Fibroblast of lung (primary cell): ENCODE measurements at regions not wholly inside any gene's neighbourhood (a gene's known extent, or its start where the extent isn't known, plus 50 kb on each side); places are given as distances from the start of the nearest gene placed in this dataset.
A peak's percentile ranks its signal among the peaks of the same experiment; 100 is the strongest.

Source experiments
- DNase-seq, 2 donors: peaks; one replicate each; pipeline versions ENCODE4 v3.0.0 to v3.0.0-alpha.2; 2010; ENCODE audit warnings: low read depth in 2 of 2
- H2AFZ ChIP-seq: 2 replicates; pipeline ENCODE4 v1.5.1; 2012; ENCODE audit warnings: low read length, control low read depth, inconsistent platforms
- H3K27ac ChIP-seq: 2 replicates; pipeline ENCODE4 v1.5.1; 2011; ENCODE audit warnings: low read length, control low read depth; ENCODE audit not compliant: insufficient read depth
- H3K27me3 ChIP-seq: 2 replicates; pipeline ENCODE4 v1.5.1; 2011; ENCODE audit warnings: mild to moderate bottlenecking, low read length; ENCODE audit not compliant: control insufficient read depth, insufficient read depth
- H3K36me3 ChIP-seq: 2 replicates; pipeline ENCODE4 v1.5.1; 2011; ENCODE audit warnings: low read length; ENCODE audit not compliant: control insufficient read depth, insufficient read depth
- H3K4me1 ChIP-seq: 2 replicates; pipeline ENCODE4 v1.5.1; 2011; ENCODE audit warnings: low read length; ENCODE audit not compliant: control insufficient read depth, insufficient read depth; ENCODE audit errors: extremely low read depth
- H3K4me2 ChIP-seq: 2 replicates; pipeline ENCODE4 v1.5.1; 2011; ENCODE audit warnings: low read length, control low read depth; ENCODE audit not compliant: insufficient read depth; ENCODE audit errors: extremely low read depth
- H3K4me3 ChIP-seq, 4 experiments: fragments of 200-600 bp in 1 of 4; sonication (generic) in 1 of 4; replicated peaks in 1 of 4; 2 replicates each; pipeline ENCODE4 v1.5.1; 2011 to 2016; ENCODE audit warnings: low read length in 4 of 4, low read depth in 3 of 4, mild to moderate bottlenecking in 3 of 4, control low read depth in 2 of 4, inconsistent platforms in 1 of 4, mixed read lengths in 1 of 4; ENCODE audit not compliant: insufficient read depth in 1 of 4; ENCODE audit errors: control extremely low read depth in 1 of 4
- H3K79me2 ChIP-seq: 2 replicates; pipeline ENCODE4 v1.5.1; 2012; ENCODE audit warnings: mild to moderate bottlenecking, low read length, inconsistent platforms; ENCODE audit not compliant: control insufficient read depth, insufficient read depth
- H3K9ac ChIP-seq: 2 replicates; pipeline ENCODE4 v1.5.1; 2011; ENCODE audit warnings: mild to moderate bottlenecking, low read length, control low read depth; ENCODE audit not compliant: insufficient read depth
- H3K9me3 ChIP-seq: 2 replicates; pipeline ENCODE4 v1.5.1; 2012; ENCODE audit warnings: low read depth, low read length; ENCODE audit not compliant: control insufficient read depth, insufficient read depth
- H4K20me1 ChIP-seq: 2 replicates; pipeline ENCODE4 v1.5.1; 2011; ENCODE audit warnings: low read length; ENCODE audit not compliant: control insufficient read depth, insufficient read depth; ENCODE audit errors: extremely low read depth
- CTCF ChIP-seq, 2 donors: IDR thresholded peaks in 1 of 2; conservative IDR thresholded peaks in 1 of 2; 1 replicate in 1 of 2; 2 replicates in 1 of 2; pipeline ENCODE4 v1.5.1; 2011 to 2012; ENCODE audit warnings: low read length in 2 of 2, control low read depth in 1 of 2, inconsistent platforms in 1 of 2, low read depth in 1 of 2, mild to moderate bottlenecking in 1 of 2
- EZH2 ChIP-seq: IDR thresholded peaks from 2 replicates; pipeline ENCODE4 v1.5.1; 2012; ENCODE audit warnings: low read length, control low read depth, mild to moderate bottlenecking; ENCODE audit errors: missing control alignments

GRCh38 chr2:118529908-118530599 is 317.4 kb downstream of the EN1 start:
- no peak overlapping the region for H2AFZ ChIP-seq
- H3K27me3 ChIP-seq, result no peaks in the 10 kb centered on the region
- no peak overlapping the region for H3K4me2 ChIP-seq
- no peak overlapping the region for H3K9ac ChIP-seq
- no peaks in the 10 kb centered on the region for H4K20me1 ChIP-seq
- H3K9me3 ChIP-seq, result no peaks in the 10 kb centered on the region
- H3K4me1 ChIP-seq, result no peaks in the 10 kb centered on the region
- no peak overlapping the region for H3K27ac ChIP-seq
- H3K79me2 ChIP-seq, result no peaks in the 10 kb centered on the region
- peak in 1 of 2 donors; percentile 6 for DNase-seq
- TF ChIP-seq EZH2, result no peak
- TF ChIP-seq CTCF (conservative IDR thresholded peaks at IDR 0.05 in 1 of 2, IDR thresholded peaks at IDR 0.05 in 1 of 2; ENCODE audit: low read depth in 1 of 2, low read length in 2 of 2), result no peak
- H3K36me3 ChIP-seq, result no peaks in the 10 kb centered on the region
- H3K4me3 ChIP-seq, result no peak overlapping the region

- Histone ChIP-seq H3K4me2 (no peak overlapping the region), H3K4me1 (no peaks in the 10 kb centered on the region), H2AFZ (no peak overlapping the region), H3K9ac (no peak overlapping the region), H3K9me3 (no peaks in the 10 kb centered on the region), H3K27me3 (no peaks in the 10 kb centered on the region), H3K36me3 (no peaks in the 10 kb centered on the region), H3K4me3 (no peak overlapping the region), H4K20me1 (no peaks in the 10 kb centered on the region), H3K27ac (no peak overlapping the region), H3K79me2 (no peaks in the 10 kb centered on the region)
- no peak for TF ChIP-seq EZH2
- peak in 1 of 2 donors; percentile 13 for DNase-seq
Measured at GRCh38 chr2:118527571-118527970, 319.9 kb downstream of the EN1 start.

GRCh38 chr2:118525346-118525745 is 322.1 kb downstream of the EN1 start:
- no peak overlapping the region for H2AFZ ChIP-seq
- H3K9ac ChIP-seq, result no peak overlapping the region
- no peaks in the 10 kb centered on the region for H3K27me3 ChIP-seq
- no peak overlapping the region for H3K4me3 ChIP-seq
- TF ChIP-seq EZH2 (no peak), CTCF (conservative IDR thresholded peaks at IDR 0.05 in 1 of 2, IDR thresholded peaks at IDR 0.05 in 1 of 2; ENCODE audit: low read depth in 1 of 2, low read length in 2 of 2) (no peak)
- DNase-seq, result no peak
- no peaks in the 10 kb centered on the region for H4K20me1 ChIP-seq
- no peaks in the 10 kb centered on the region for H3K79me2 ChIP-seq
- no peaks in the 10 kb centered on the region for H3K4me1 ChIP-seq
- no peak overlapping the region for H3K27ac ChIP-seq
- no peak overlapping the region for H3K4me2 ChIP-seq
- no peaks in the 10 kb centered on the region for H3K36me3 ChIP-seq
- no peaks in the 10 kb centered on the region for H3K9me3 ChIP-seq
